WERI-Rb-1 (cell line): ENCODE measurements at regions not wholly inside any gene's neighbourhood (a gene's known extent, or its start where the extent isn't known, plus 50 kb on each side); places are given as distances from the start of the nearest gene placed in this dataset.

Source experiments
- DNase-seq: peaks from one replicate; pipeline ENCODE4 v3.0.0-alpha.2; 2020
- H3K27ac ChIP-seq: fragments of 250-450 bp; sonication (Bioruptor Pico); 2 replicates; pipeline ENCODE4 v1.5.1; 2020; ENCODE audit warnings: mild to moderate bottlenecking, moderate library complexity
- H3K27me3 ChIP-seq: fragments of 250-450 bp; sonication (Bioruptor Pico); 2 replicates; pipeline ENCODE4 v1.5.1; 2021; ENCODE audit warnings: mild to moderate bottlenecking, low read depth, moderate library complexity; ENCODE audit not compliant: insufficient read depth, severe bottlenecking
- H3K36me3 ChIP-seq: fragments of 250-450 bp; sonication (Bioruptor Pico); 2 replicates; pipeline ENCODE4 v1.5.1; 2020; ENCODE audit warnings: mild to moderate bottlenecking, moderate library complexity
- H3K4me3 ChIP-seq: 2 replicates; pipeline ENCODE4 v1.5.1; 2011; ENCODE audit warnings: low read depth, mild to moderate bottlenecking, control low read depth, low read length
- H3K9me3 ChIP-seq: fragments of 250-450 bp; sonication (Bioruptor Pico); 2 replicates; pipeline ENCODE4 v1.5.1; 2021; ENCODE audit warnings: mild to moderate bottlenecking, moderate library complexity; ENCODE audit not compliant: severe bottlenecking
- TF ChIP-seq, protein P1 (sequence below): IDR thresholded peaks from 2 replicates; pipeline ENCODE4 v1.5.1; 2011; ENCODE audit warnings: low read depth, mild to moderate bottlenecking, control low read depth, inconsistent platforms, low read length

DNA sequence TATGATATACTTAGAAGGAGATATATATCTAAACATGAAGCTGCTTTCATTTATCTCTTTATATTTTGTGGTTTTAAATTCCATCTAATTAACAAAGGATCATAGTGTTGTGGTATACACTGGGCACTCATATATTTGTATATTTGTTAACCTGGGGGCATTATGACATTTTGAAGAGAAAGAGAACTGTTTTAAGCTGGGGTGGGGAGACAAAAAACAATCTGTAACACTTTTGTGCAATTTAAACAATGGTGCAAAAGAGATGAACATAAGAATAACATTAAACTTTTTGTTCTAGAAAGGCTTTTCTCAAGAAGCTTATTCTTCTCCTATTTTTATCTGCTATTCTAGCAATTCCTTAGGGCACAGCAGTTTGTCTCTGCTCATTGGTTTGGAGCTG is 842.0 kb upstream of the CDH2 start:
- no peaks in the 10 kb centered on the region for H3K9me3 ChIP-seq
- H3K36me3 ChIP-seq, result no peaks in the 10 kb centered on the region
- TF ChIP-seq, protein P1, sequence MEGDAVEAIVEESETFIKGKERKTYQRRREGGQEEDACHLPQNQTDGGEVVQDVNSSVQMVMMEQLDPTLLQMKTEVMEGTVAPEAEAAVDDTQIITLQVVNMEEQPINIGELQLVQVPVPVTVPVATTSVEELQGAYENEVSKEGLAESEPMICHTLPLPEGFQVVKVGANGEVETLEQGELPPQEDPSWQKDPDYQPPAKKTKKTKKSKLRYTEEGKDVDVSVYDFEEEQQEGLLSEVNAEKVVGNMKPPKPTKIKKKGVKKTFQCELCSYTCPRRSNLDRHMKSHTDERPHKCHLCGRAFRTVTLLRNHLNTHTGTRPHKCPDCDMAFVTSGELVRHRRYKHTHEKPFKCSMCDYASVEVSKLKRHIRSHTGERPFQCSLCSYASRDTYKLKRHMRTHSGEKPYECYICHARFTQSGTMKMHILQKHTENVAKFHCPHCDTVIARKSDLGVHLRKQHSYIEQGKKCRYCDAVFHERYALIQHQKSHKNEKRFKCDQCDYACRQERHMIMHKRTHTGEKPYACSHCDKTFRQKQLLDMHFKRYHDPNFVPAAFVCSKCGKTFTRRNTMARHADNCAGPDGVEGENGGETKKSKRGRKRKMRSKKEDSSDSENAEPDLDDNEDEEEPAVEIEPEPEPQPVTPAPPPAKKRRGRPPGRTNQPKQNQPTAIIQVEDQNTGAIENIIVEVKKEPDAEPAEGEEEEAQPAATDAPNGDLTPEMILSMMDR, result no peak
- DNase-seq, result no peak
- no peaks in the 10 kb centered on the region for H3K27me3 ChIP-seq
- H3K27ac ChIP-seq, result no peak overlapping the region
- no peak overlapping the region for H3K4me3 ChIP-seq

DNA sequence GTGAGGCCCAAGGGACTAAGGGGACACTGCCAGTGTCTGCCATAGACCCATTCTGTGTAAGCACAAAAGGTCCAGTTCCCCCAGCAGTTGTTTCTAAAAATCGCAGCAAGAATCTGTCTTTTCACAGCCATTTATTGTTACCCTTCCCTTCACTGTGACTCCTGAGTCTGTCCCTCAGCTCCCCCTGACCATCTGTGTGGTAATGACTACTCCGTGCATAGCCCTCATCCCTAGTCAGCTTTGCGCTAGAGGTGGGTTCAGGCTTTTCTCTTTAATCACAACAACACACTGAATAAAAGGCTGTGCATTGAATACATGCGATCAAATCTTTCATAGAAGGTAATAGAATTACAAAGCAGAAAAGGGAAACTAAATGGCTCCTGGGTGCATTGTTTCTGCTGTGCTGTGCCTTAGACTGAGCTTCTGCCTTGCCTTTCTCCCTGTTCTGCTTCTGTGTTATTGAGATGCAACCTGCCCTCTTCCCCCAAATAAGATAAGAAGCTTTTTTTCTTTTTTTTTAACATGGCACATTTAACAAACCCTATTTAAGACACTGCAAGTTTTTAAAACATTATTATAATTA is 836.0 kb upstream of the CDH2 start:
- Histone ChIP-seq H3K27me3 (no peaks in the 10 kb centered on the region), H3K36me3 (no peaks in the 10 kb centered on the region), H3K27ac (no peak overlapping the region), H3K4me3 (no peak overlapping the region), H3K9me3 (no peaks in the 10 kb centered on the region)
- DNase-seq, result peak; percentile 24
- TF ChIP-seq, protein P1, result no peak

DNA sequence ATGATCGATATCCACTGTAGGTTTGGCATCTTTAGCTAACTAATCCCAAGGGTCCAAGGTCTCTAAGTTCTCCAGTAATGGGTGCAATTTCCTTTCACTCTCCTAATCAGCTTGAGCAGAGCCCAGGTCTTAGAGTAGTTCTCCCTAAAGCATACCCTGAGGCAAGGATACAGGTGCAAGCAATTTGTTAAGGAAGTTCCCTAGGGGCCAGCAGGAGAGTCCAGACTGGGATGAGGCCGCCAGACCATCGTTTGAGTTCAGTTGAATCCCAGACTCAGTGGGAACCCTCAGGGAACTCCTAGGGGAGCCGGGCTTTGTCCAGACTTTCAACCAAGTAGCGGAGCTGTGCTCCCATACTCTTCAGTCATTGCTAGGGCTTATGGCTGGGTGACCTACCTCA is 835.4 kb upstream of the CDH2 start:
- no peaks in the 10 kb centered on the region for H3K9me3 ChIP-seq
- H3K27me3 ChIP-seq, result no peaks in the 10 kb centered on the region
- H3K27ac ChIP-seq, result no peak overlapping the region
- H3K36me3 ChIP-seq, result no peaks in the 10 kb centered on the region
- DNase-seq, result no peak
- TF ChIP-seq, protein P1, result no peak
- H3K4me3 ChIP-seq, result no peak overlapping the region

DNA sequence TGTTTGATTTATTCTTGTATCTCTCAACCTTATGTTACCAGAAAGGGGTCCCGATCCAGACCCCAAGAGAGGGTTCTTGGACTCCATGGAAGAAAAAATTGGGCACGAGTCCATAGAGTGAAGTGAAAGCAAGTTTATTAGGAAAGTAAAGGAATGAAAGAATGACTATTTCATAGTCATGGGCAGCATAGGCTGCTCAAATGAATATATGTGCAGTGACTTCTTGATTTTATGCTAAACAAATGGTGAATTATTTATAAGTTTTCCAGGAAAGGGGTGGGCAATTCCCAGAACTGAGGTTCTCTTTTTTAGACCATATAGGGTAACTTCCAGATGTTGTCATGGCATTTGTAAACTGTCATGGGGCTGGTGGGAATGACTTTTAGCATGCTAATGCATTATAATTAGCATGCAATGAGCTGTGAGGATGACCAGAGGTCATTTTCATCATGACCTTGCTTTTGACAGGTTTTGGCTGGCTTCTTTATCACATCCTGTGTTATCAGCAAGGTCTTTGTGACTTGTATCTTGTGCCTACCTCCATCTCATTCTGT is 832.4 kb upstream of the CDH2 start:
- DNase-seq, result no peak
- no peaks in the 10 kb centered on the region for H3K9me3 ChIP-seq
- H3K4me3 ChIP-seq, result no peak overlapping the region
- no peaks in the 10 kb centered on the region for H3K36me3 ChIP-seq
- H3K27me3 ChIP-seq, result no peaks in the 10 kb centered on the region
- TF ChIP-seq, protein P1, result no peak
- no peak overlapping the region for H3K27ac ChIP-seq

DNA sequence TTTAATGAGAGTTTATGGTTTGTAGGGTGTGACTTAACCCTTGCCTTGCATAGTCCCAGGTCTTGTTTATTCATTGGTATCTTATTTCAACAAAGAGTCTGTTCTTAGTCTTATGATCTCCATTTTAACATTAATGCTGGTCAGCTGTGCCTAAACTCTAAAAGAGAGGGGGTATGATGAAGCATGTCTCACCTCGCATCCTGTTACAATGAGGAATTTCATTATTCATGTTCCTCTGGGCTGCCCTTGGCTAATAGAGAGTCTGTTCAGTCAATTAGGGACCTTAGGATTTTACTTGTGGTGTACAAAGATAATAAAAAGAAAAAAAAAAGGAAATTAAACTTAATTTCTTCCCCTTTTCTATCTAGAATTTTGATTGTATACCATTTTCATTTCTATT is 831.9 kb upstream of the CDH2 start:
- Histone ChIP-seq H3K9me3 (no peaks in the 10 kb centered on the region), H3K4me3 (no peak overlapping the region), H3K27ac (no peak overlapping the region), H3K36me3 (no peaks in the 10 kb centered on the region), H3K27me3 (no peaks in the 10 kb centered on the region)
- TF ChIP-seq, protein P1, result no peak
- DNase-seq, result no peak
